ENCODE measurements at regions not wholly inside any gene's neighbourhood (a gene's known extent, or its start where the extent isn't known, plus 50 kb on each side); places are given as distances from the start of the nearest gene placed in this dataset.

GRCh38 chr4:180866933-180867643, 1376.1 kb upstream of the TENM3 start:
- no peaks in the 10 kb centered on the region for H3K4me1 ChIP-seq (ENCODE audit: control insufficient read depth, insufficient read depth, low read length, poor library complexity, severe bottlenecking)
- peaks cover 1 to 6% of the 10 kb centered on the region in 2 experiments for H3K9me3 ChIP-seq (ENCODE audit: control insufficient read depth in 2 of 2, low read length in 2 of 2)
- Mint-ChIP-seq H3K27ac (no peak overlapping the region), H3K4me1 (no peaks in the 10 kb centered on the region), H3K27me3 (no peaks in the 10 kb centered on the region), H3K9me3 (peaks cover 4 to 13% (median 7%) of the 10 kb centered on the region in 7 donors), H3K4me3 (no peak overlapping the region), H3K36me3 (no peaks in the 10 kb centered on the region)
- ATAC-seq (ENCODE audit: low read depth in 2 of 2) (no peak), DNase-seq (no peak)
- H3K27ac ChIP-seq (ENCODE audit: insufficient read depth, low read length, poor library complexity, severe bottlenecking): no peak overlapping the region
- H3K36me3 ChIP-seq (ENCODE audit: control insufficient read depth, insufficient read depth, low read length): no peaks in the 10 kb centered on the region
- H3K27me3 ChIP-seq (ENCODE audit: control insufficient read depth, insufficient read depth, low read length): no peaks in the 10 kb centered on the region
- no peak overlapping the region for H3K4me3 ChIP-seq (ENCODE audit: low read depth, low read length)

DNA sequence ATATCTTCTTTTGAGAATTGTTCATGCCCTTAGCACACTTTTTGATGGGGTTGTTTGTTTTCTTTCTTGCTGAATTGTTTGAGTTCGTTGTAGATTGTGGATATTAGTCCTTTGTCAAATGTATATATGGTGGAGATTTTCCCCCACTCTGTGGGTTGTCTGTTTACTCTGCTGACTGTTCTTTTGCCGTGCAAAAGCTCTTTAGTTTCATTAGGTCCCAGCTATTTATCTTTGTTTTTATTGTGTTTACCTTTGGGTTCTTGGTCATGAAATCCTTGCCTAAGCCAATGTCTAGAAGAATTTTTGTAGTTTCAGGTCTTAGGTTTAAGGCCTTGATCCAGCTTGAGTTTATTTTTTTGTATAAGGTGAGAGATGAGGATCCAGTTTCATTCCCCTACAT, 1372.6 kb upstream of the TENM3 start:
- Histone ChIP-seq H3K27ac (ENCODE audit: insufficient read depth, low read length, poor library complexity, severe bottlenecking) (no peak overlapping the region), H3K4me1 (ENCODE audit: control insufficient read depth, insufficient read depth, low read length, poor library complexity, severe bottlenecking) (no peaks in the 10 kb centered on the region), H3K27me3 (ENCODE audit: control insufficient read depth, insufficient read depth, low read length) (no peaks in the 10 kb centered on the region), H3K36me3 (ENCODE audit: control insufficient read depth, insufficient read depth, low read length) (no peaks in the 10 kb centered on the region), H3K9me3 (ENCODE audit: control insufficient read depth in 2 of 2, low read length in 2 of 2) (peaks cover 1 to 12% of the 10 kb centered on the region in 2 experiments), H3K4me3 (ENCODE audit: low read depth, low read length) (no peak overlapping the region)
- Mint-ChIP-seq H3K27me3 (no peaks in the 10 kb centered on the region), H3K36me3 (no peaks in the 10 kb centered on the region), H3K27ac (no peak overlapping the region), H3K4me3 (no peak overlapping the region), H3K9me3 (peaks cover 3 to 15% (median 10%) of the 10 kb centered on the region in 7 donors), H3K4me1 (no peaks in the 10 kb centered on the region)
- DNase-seq: no peak
- no peak for ATAC-seq (ENCODE audit: low read depth in 2 of 2)

DNA sequence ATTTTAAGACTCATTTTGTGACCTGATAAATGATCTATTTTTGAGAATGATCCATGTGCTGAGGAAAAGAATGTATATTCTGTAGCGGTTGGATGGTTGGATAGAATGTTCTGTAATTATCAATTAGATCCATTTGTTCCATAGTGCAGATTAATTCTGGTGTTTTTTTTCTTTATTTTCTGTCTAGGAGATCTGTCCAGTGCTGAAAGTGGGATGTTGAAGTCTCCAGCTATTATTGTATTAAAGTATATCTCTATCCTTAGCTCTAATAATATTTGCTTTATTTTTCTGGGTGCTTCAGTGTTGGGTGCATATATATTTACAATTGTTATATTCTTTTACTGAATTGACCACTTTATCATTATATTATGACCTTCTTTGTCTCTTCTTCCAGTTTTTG, 1344.9 kb upstream of the TENM3 start:
- no peak overlapping the region for H3K4me3 ChIP-seq (ENCODE audit: low read depth, low read length)
- peaks cover 0 to 23% (median 12%) of the 10 kb centered on the region in 7 donors for H3K9me3 Mint-ChIP-seq

GRCh38 chr4:180900781-180901180, 1342.4 kb upstream of the TENM3 start:
- H3K4me3 ChIP-seq (ENCODE audit: low read depth, low read length): no peak overlapping the region
- H3K4me1 Mint-ChIP-seq: no peaks in the 10 kb centered on the region
- ATAC-seq (ENCODE audit: low read depth in 2 of 2): no peak

More for the DNA sequence above, 1344.9 kb upstream of the TENM3 start:
- ATAC-seq (ENCODE audit: low read depth in 2 of 2) (no peak), DNase-seq (no peak)
- Histone ChIP-seq H3K27me3 (ENCODE audit: control insufficient read depth, insufficient read depth, low read length) (no peaks in the 10 kb centered on the region), H3K9me3 (ENCODE audit: control insufficient read depth in 2 of 2, low read length in 2 of 2) (peaks cover 1 to 7% of the 10 kb centered on the region in 2 experiments), H3K4me1 (ENCODE audit: control insufficient read depth, insufficient read depth, low read length, poor library complexity, severe bottlenecking) (no peaks in the 10 kb centered on the region), H3K36me3 (ENCODE audit: control insufficient read depth, insufficient read depth, low read length) (no peaks in the 10 kb centered on the region), H3K27ac (ENCODE audit: insufficient read depth, low read length, poor library complexity, severe bottlenecking) (no peak overlapping the region)
- Mint-ChIP-seq H3K4me1 (no peaks in the 10 kb centered on the region), H3K27me3 (no peaks in the 10 kb centered on the region), H3K4me3 (no peak overlapping the region), H3K27ac (no peak overlapping the region), H3K36me3 (no peaks in the 10 kb centered on the region)

GRCh38 chr4:180909279-180909678, 1333.9 kb upstream of the TENM3 start:
- DNase-seq: no peak
- no peaks in the 10 kb centered on the region for H3K27me3 ChIP-seq (ENCODE audit: control insufficient read depth, insufficient read depth, low read length)
- H3K4me3 ChIP-seq (ENCODE audit: low read depth, low read length): no peak overlapping the region
- Mint-ChIP-seq H3K27ac (no peak overlapping the region), H3K4me3 (no peak overlapping the region), H3K27me3 (no peaks in the 10 kb centered on the region), H3K36me3 (no peaks in the 10 kb centered on the region), H3K9me3 (peaks cover 3 to 15% (median 7%) of the 10 kb centered on the region in 7 donors), H3K4me1 (peaks cover 0 to 4% (median 0%) of the 10 kb centered on the region in 4 donors)
- H3K9me3 ChIP-seq (ENCODE audit: control insufficient read depth in 2 of 2, low read length in 2 of 2): peaks cover 0 to 6% of the 10 kb centered on the region in 2 experiments
- no peak for ATAC-seq (ENCODE audit: low read depth in 2 of 2)
- no peaks in the 10 kb centered on the region for H3K36me3 ChIP-seq (ENCODE audit: control insufficient read depth, insufficient read depth, low read length)
- H3K27ac ChIP-seq (ENCODE audit: insufficient read depth, low read length, poor library complexity, severe bottlenecking): no peak overlapping the region
- no peaks in the 10 kb centered on the region for H3K4me1 ChIP-seq (ENCODE audit: control insufficient read depth, insufficient read depth, low read length, poor library complexity, severe bottlenecking)

More at GRCh38 chr4:180900781-180901180, 1342.4 kb upstream of the TENM3 start:
- DNase-seq: no peak
- H3K9me3 Mint-ChIP-seq: peaks cover 0 to 20% (median 12%) of the 10 kb centered on the region in 7 donors
- H3K27ac Mint-ChIP-seq: no peak overlapping the region
- no peak overlapping the region for H3K27ac ChIP-seq (ENCODE audit: insufficient read depth, low read length, poor library complexity, severe bottlenecking)
- no peaks in the 10 kb centered on the region for H3K36me3 ChIP-seq (ENCODE audit: control insufficient read depth, insufficient read depth, low read length)
- H3K9me3 ChIP-seq (ENCODE audit: control insufficient read depth in 2 of 2, low read length in 2 of 2): peaks cover 1 to 7% of the 10 kb centered on the region in 2 experiments
- H3K4me1 ChIP-seq (ENCODE audit: control insufficient read depth, insufficient read depth, low read length, poor library complexity, severe bottlenecking): no peaks in the 10 kb centered on the region
- no peaks in the 10 kb centered on the region for H3K27me3 ChIP-seq (ENCODE audit: control insufficient read depth, insufficient read depth, low read length)
- no peaks in the 10 kb centered on the region for H3K36me3 Mint-ChIP-seq
- H3K27me3 Mint-ChIP-seq: no peaks in the 10 kb centered on the region
- H3K4me3 Mint-ChIP-seq: no peak overlapping the region

- no peak for ATAC-seq (ENCODE audit: low read depth in 2 of 2)
- Histone ChIP-seq H3K27me3 (ENCODE audit: control insufficient read depth, insufficient read depth, low read length) (no peaks in the 10 kb centered on the region), H3K27ac (ENCODE audit: insufficient read depth, low read length, poor library complexity, severe bottlenecking) (no peak overlapping the region), H3K4me3 (ENCODE audit: low read depth, low read length) (no peak overlapping the region), H3K36me3 (ENCODE audit: control insufficient read depth, insufficient read depth, low read length) (no peaks in the 10 kb centered on the region), H3K9me3 (ENCODE audit: control insufficient read depth in 2 of 2, low read length in 2 of 2) (peaks cover 0 to 10% of the 10 kb centered on the region in 2 experiments), H3K4me1 (ENCODE audit: control insufficient read depth, insufficient read depth, low read length, poor library complexity, severe bottlenecking) (no peaks in the 10 kb centered on the region)
- H3K27me3 Mint-ChIP-seq: no peaks in the 10 kb centered on the region
- H3K9me3 Mint-ChIP-seq: peaks cover 1 to 15% (median 3%) of the 10 kb centered on the region in 7 donors
- H3K36me3 Mint-ChIP-seq: no peaks in the 10 kb centered on the region
- H3K4me3 Mint-ChIP-seq: no peak overlapping the region
- DNase-seq: no peak
- no peaks in the 10 kb centered on the region for H3K4me1 Mint-ChIP-seq
- no peak overlapping the region for H3K27ac Mint-ChIP-seq
Measured at GRCh38 chr4:180913750-180914149, 1329.5 kb upstream of the TENM3 start.

DNA sequence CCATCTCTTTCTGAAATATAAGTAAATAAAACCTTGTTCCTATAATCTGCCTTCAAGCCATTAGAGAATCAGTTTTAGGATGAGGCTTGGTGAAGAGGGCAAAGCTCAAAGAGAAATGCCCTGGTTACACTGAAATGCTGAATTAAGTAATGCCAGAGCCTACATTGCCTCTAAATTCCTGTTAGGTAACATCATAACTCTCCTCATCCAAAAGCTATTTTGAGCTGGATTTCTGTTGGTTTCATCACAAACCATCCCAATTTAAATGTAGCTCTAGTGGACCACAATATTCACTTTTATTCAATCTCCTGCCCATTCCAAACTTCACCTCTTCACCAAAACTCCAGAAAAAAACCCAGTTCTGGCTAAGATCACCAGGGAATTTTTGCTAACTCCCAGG, 1319.7 kb upstream of the TENM3 start:
- no peaks in the 10 kb centered on the region for H3K27me3 Mint-ChIP-seq
- Histone ChIP-seq H3K27me3 (ENCODE audit: control insufficient read depth, insufficient read depth, low read length) (no peaks in the 10 kb centered on the region), H3K4me1 (ENCODE audit: control insufficient read depth, insufficient read depth, low read length, poor library complexity, severe bottlenecking) (no peaks in the 10 kb centered on the region), H3K4me3 (ENCODE audit: low read depth, low read length) (no peak overlapping the region), H3K9me3 (ENCODE audit: control insufficient read depth in 2 of 2, low read length in 2 of 2) (no peaks in the 10 kb centered on the region), H3K36me3 (ENCODE audit: control insufficient read depth, insufficient read depth, low read length) (no peaks in the 10 kb centered on the region), H3K27ac (ENCODE audit: insufficient read depth, low read length, poor library complexity, severe bottlenecking) (no peak overlapping the region)
- H3K36me3 Mint-ChIP-seq: no peaks in the 10 kb centered on the region
- H3K27ac Mint-ChIP-seq: no peak overlapping the region
- DNase-seq (no peak), ATAC-seq (ENCODE audit: low read depth in 2 of 2) (no peak)
- H3K4me3 Mint-ChIP-seq: no peak overlapping the region
- no peaks in the 10 kb centered on the region for H3K4me1 Mint-ChIP-seq
- H3K9me3 Mint-ChIP-seq: peaks cover 0 to 14% (median 2%) of the 10 kb centered on the region in 7 donors

DNA sequence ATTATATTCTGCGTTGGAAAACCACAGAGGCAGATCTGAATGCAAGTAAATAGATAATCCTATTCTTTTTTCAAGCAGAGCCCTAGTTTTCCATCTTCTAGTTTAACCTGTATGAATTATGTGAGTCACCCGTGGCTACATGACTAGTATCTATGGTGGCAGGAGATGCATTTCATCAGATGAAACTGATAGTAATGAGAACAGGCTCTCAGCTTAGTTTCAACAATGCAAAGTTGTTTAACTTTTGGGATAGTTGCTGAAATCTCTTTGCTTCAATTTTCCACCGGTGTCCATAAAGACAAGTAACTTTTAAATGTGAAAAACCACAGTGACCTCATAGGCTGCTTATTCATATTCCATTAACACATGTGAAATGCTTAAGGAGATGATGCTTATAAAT, 1317.4 kb upstream of the TENM3 start:
- DNase-seq: no peak
- Histone ChIP-seq H3K4me3 (ENCODE audit: low read depth, low read length) (no peak overlapping the region), H3K36me3 (ENCODE audit: control insufficient read depth, insufficient read depth, low read length) (no peaks in the 10 kb centered on the region), H3K27me3 (ENCODE audit: control insufficient read depth, insufficient read depth, low read length) (no peaks in the 10 kb centered on the region), H3K9me3 (ENCODE audit: control insufficient read depth in 2 of 2, low read length in 2 of 2) (no peaks in the 10 kb centered on the region), H3K27ac (ENCODE audit: insufficient read depth, low read length, poor library complexity, severe bottlenecking) (no peak overlapping the region), H3K4me1 (ENCODE audit: control insufficient read depth, insufficient read depth, low read length, poor library complexity, severe bottlenecking) (no peaks in the 10 kb centered on the region)
- no peaks in the 10 kb centered on the region for H3K4me1 Mint-ChIP-seq
- ATAC-seq (ENCODE audit: low read depth in 2 of 2): no peak
- H3K27me3 Mint-ChIP-seq: no peaks in the 10 kb centered on the region
- H3K4me3 Mint-ChIP-seq: no peak overlapping the region
- H3K36me3 Mint-ChIP-seq: no peaks in the 10 kb centered on the region
- H3K27ac Mint-ChIP-seq: no peak overlapping the region
- H3K9me3 Mint-ChIP-seq: peaks cover 0 to 11% (median 5%) of the 10 kb centered on the region in 7 donors
